DMS153 (cell line): ENCODE measurements at regions not wholly inside any gene's neighbourhood (a gene's known extent, or its start where the extent isn't known, plus 50 kb on each side); places are given as distances from the start of the nearest gene placed in this dataset.
"Not testable (repeated sequence)": the region's sequence is repeated elsewhere in the genome, so short reads cannot be mapped to it uniquely, and the experiment has no call there.

Source experiments
- DNase-seq: peaks from one replicate; lab custom pipeline; 2025; lab: John Stamatoyannopoulos, UW

- no peak for DNase-seq
Observed at GRCh38 chr6:15927531-15928225, 201.2 kb upstream of the MYLIP start.

GRCh38 chr6:15926256-15926655 is 202.6 kb upstream of the MYLIP start:
- peak; percentile 10 for DNase-seq

GRCh38 chr6:15924893-15925292 is 204.0 kb upstream of the MYLIP start:
- DNase-seq, result no peak

GRCh38 chr6:15922510-15923250 is 206.2 kb upstream of the MYLIP start:
- DNase-seq, result no peak

GRCh38 chr6:15921243-15921642 is 207.6 kb upstream of the MYLIP start:
- no peak for DNase-seq

GRCh38 chr6:15916581-15916980 is 212.3 kb upstream of the MYLIP start:
- no peak for DNase-seq

GRCh38 chr6:15915508-15916178 is 213.2 kb upstream of the MYLIP start:
- no peak for DNase-seq

- DNase-seq, result no peak
Observed at GRCh38 chr6:15914553-15914952, 214.3 kb upstream of the MYLIP start.

GRCh38 chr6:15913573-15913972 is 215.3 kb upstream of the MYLIP start:
- no peak for DNase-seq

GRCh38 chr6:15912505-15913400 is 216.1 kb upstream of the MYLIP start:
- no peak for DNase-seq

- no peak for DNase-seq
Observed at GRCh38 chr6:15911753-15912504, 217.0 kb upstream of the MYLIP start.

GRCh38 chr6:15909290-15910070 is 219.4 kb upstream of the MYLIP start:
- DNase-seq, result no peak

GRCh38 chr6:15908871-15909270 is 220.0 kb upstream of the MYLIP start:
- no peak for DNase-seq

GRCh38 chr6:15907914-15908518 is 220.9 kb upstream of the MYLIP start:
- peak; percentile 99 for DNase-seq

- DNase-seq, result not testable (repeated sequence)
Observed at GRCh38 chr6:15907220-15907913, 221.5 kb upstream of the MYLIP start.

- no peak for DNase-seq
Observed at GRCh38 chr6:15906420-15907016, 222.4 kb upstream of the MYLIP start.

GRCh38 chr6:15905488-15906419 is 223.1 kb upstream of the MYLIP start:
- no peak for DNase-seq
